ENCODE measurements at regions not wholly inside any gene's neighbourhood (a gene's known extent, or its start where the extent isn't known, plus 50 kb on each side); places are given as distances from the start of the nearest gene placed in this dataset.
"Not testable (repeated sequence)": the region's sequence is repeated elsewhere in the genome, so short reads cannot be mapped to it uniquely, and the experiment has no call there.

DNA sequence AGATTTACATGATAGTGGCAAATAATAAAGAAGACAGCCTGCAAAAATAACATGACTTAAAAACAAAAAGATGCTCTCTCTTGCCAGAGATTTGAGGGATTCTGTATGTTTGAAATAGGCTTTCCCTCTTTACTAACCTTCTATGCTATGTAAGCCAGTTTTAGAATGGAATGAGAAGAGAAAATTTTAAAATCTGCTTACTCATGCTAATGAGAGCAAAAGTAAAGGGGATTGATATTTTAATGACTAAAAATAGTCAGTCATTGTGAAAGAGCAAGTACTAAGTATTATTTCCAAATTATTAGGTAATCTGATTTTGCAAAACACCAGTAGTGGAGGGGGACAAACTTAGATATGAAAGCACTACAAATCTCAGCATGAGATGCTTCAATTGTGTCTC, 563.3 kb upstream of the ADGRB3 start:
- H3K27me3 ChIP-seq (ENCODE audit: control insufficient read depth in 1 of 2, insufficient read depth in 2 of 2, low read length in 1 of 2): no peaks in the 10 kb centered on the region
- H3K4me1 ChIP-seq (ENCODE audit: control insufficient read depth in 1 of 2, insufficient read depth in 2 of 2, low read length in 2 of 2): peaks cover 0 to 3% of the 10 kb centered on the region in 2 donors
- intact Hi-C loops (cut with DNase I): no loop called here
- no peak overlapping the region for H3K4me3 ChIP-seq (ENCODE audit: low read length in 2 of 2)
- no peaks in the 10 kb centered on the region for H3K9me3 ChIP-seq (ENCODE audit: control insufficient read depth, low read length)
- no peak for ATAC-seq (ENCODE audit: low FRiP score)
- DNase-seq: no peak
- H3K27ac ChIP-seq (ENCODE audit: low read depth in 1 of 2, low read length in 2 of 2): no peak overlapping the region
- no peaks in the 10 kb centered on the region for H3K36me3 ChIP-seq (ENCODE audit: control insufficient read depth in 1 of 2, insufficient read depth in 2 of 2, low read length in 1 of 2)

DNA sequence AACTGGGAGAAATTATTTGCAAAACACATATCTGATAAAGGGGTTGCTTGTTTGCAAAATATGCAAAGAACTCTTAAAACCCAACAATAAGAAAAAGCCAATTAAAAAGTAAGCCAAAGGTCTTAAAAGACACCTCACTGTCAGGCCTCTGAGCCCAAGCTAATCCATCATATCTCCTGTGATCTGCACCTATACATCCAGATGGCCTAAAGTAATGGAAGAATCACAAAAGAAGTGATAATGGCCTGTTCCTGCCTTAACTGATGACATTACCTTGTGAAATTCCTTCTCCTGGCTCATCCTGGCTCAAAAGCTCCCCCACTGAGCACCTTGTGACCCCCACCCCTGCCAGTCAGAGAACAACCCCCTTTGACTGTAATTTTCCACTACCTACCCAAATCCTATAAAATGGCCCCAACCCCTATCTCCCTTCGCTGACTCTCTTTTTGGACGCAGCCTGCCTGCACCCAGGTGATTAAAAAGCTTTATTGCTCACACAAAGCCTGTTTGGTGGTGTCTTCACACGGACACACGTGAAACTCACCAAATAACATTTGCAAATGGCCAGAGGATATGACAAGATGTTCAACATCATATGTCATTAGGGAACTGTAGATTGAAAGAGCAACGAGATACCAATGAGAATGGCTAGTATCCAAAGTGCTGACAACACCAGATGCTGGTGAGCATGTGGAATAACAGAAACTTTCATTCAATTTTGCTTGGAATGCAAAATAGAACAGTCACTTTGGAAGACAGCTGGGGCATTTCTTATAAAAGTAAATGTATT, 565.0 kb upstream of the ADGRB3 start:
- Histone ChIP-seq H3K27ac (ENCODE audit: low read depth in 1 of 2, low read length in 2 of 2) (no peak overlapping the region), H3K4me3 (ENCODE audit: low read length in 2 of 2) (no peak overlapping the region), H3K4me1 (ENCODE audit: control insufficient read depth in 1 of 2, insufficient read depth in 2 of 2, low read length in 2 of 2) (peaks cover 0 to 3% of the 10 kb centered on the region in 2 donors), H3K36me3 (ENCODE audit: control insufficient read depth in 1 of 2, insufficient read depth in 2 of 2, low read length in 1 of 2) (no peaks in the 10 kb centered on the region), H3K9me3 (ENCODE audit: control insufficient read depth, low read length) (no peaks in the 10 kb centered on the region), H3K27me3 (ENCODE audit: control insufficient read depth in 1 of 2, insufficient read depth in 2 of 2, low read length in 1 of 2) (no peaks in the 10 kb centered on the region)
- WGBS, 2 donors: 32 to 43% methylated on average over 5 of the region's 5 CpGs
- intact Hi-C loops (cut with DNase I): no loop called here
- ATAC-seq (ENCODE audit: low FRiP score): no peak
- DNase-seq: no peak

DNA sequence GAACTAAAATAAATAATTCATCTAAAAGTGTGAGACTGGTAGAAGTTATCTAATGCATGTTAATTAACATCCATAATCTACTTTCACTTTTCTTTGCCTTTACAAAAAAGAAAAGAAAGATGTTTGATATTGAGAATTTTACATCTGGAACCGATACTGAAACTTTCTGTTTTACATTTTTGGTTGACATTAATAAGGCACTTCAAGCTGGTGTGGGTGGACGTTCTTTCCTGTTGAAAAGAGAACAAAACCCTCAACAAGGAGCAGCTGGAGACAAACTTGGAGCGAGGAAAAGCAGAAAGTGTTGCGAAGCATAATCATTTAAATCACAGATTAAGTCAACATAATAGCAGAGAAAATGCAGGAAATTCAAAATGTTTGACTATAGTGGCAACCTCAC, 575.2 kb upstream of the ADGRB3 start:
- Histone ChIP-seq H3K9me3 (ENCODE audit: control insufficient read depth, low read length) (no peaks in the 10 kb centered on the region), H3K4me3 (ENCODE audit: low read length in 2 of 2) (no peak overlapping the region), H3K4me1 (ENCODE audit: control insufficient read depth in 1 of 2, insufficient read depth in 2 of 2, low read length in 2 of 2) (no peaks in the 10 kb centered on the region), H3K36me3 (ENCODE audit: control insufficient read depth in 1 of 2, insufficient read depth in 2 of 2, low read length in 1 of 2) (no peaks in the 10 kb centered on the region), H3K27me3 (ENCODE audit: control insufficient read depth in 1 of 2, insufficient read depth in 2 of 2, low read length in 1 of 2) (no peaks in the 10 kb centered on the region), H3K27ac (ENCODE audit: low read depth in 1 of 2, low read length in 2 of 2) (no peak overlapping the region)
- DNase-seq: no peak
- intact Hi-C loops (cut with DNase I): no loop called here
- ATAC-seq (ENCODE audit: low FRiP score): no peak
- 41 to 42% methylated on average over 4 of the region's 4 CpGs for WGBS, 2 donors

DNA sequence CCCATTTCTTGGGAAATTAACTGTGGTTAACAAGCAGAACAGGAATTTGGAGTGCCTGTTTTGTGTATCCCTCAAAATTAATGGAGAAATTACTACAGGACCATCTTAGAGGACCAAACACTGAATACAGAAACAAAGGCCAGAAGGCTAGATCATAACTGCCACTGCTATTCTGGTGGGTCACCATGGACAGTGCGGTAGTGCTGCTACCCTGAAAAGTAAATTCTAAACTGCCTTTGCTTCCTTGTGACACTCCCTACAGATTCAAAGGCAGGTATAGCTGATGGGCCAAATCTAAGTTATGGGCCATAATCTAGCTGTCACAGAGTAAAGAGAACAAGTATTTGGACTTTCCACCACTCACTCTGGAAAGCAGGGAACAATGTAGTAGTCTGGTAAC, 575.8 kb upstream of the ADGRB3 start:
- 95 to 96% methylated on average over 1 of the region's 1 CpG for WGBS, 2 donors
- Histone ChIP-seq H3K27ac (ENCODE audit: low read depth in 1 of 2, low read length in 2 of 2) (no peak overlapping the region), H3K4me3 (ENCODE audit: low read length in 2 of 2) (no peak overlapping the region), H3K4me1 (ENCODE audit: control insufficient read depth in 1 of 2, insufficient read depth in 2 of 2, low read length in 2 of 2) (no peaks in the 10 kb centered on the region), H3K36me3 (ENCODE audit: control insufficient read depth in 1 of 2, insufficient read depth in 2 of 2, low read length in 1 of 2) (no peaks in the 10 kb centered on the region), H3K9me3 (ENCODE audit: control insufficient read depth, low read length) (no peaks in the 10 kb centered on the region), H3K27me3 (ENCODE audit: control insufficient read depth in 1 of 2, insufficient read depth in 2 of 2, low read length in 1 of 2) (no peaks in the 10 kb centered on the region)
- intact Hi-C loops (cut with DNase I): no loop called here
- no peak for DNase-seq
- no peak for ATAC-seq (ENCODE audit: low FRiP score)

DNA sequence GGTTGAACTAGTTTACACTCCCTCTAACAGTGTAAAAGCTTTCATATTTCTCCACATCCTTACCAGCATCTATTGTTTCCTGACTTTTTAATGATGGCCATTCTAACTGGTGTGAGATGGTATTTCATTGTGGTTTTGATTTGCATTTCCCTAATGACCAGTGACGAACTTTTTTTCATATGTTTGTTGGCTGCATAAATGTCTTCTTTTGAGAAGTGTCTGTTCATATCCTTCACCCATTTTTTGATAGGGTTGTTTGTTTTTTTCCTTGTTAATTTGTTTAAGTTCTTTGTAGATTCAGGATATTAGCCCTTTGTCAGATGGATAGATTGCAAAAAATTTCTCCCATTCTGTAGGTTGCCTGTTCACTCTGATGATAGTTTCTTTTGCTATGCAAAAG, 578.5 kb upstream of the ADGRB3 start:
- H3K27ac ChIP-seq (ENCODE audit: low read depth in 1 of 2, low read length in 2 of 2); intact Hi-C loops (cut with DNase I); H3K36me3 ChIP-seq (ENCODE audit: control insufficient read depth in 1 of 2, insufficient read depth in 2 of 2, low read length in 1 of 2); H3K4me1 ChIP-seq (ENCODE audit: control insufficient read depth in 1 of 2, insufficient read depth in 2 of 2, low read length in 2 of 2); H3K4me3 ChIP-seq (ENCODE audit: low read length in 2 of 2); H3K9me3 ChIP-seq (ENCODE audit: control insufficient read depth, low read length); DNase-seq; H3K27me3 ChIP-seq (ENCODE audit: control insufficient read depth in 1 of 2, insufficient read depth in 2 of 2, low read length in 1 of 2); ATAC-seq (ENCODE audit: low FRiP score): not testable (repeated sequence)
- 89 to 90% methylated on average over 1 of the region's 1 CpG for WGBS, 2 donors

DNA sequence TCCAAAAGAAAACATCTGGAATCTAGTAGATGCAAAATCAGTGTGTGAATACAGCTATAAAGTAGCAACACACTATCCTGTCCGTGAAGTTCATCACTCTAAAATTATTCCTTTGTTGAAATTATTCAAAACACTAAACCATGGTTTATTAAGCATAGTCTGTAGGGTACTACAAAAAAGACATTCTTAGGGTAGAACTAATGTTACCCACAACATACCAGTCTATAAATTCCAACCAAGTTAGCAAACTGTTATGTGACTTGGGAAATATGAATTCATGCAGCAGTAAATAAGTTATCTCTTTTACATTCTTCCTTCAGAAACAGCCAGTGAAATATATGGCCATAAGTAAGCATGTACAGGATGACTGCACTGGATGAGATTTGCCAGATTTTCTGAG, 580.3 kb upstream of the ADGRB3 start:
- 48 to 49% methylated on average over 1 of the region's 1 CpG for WGBS, 2 donors
- ATAC-seq (ENCODE audit: low FRiP score) (no peak), DNase-seq (no peak)
- H3K9me3 ChIP-seq (ENCODE audit: control insufficient read depth, low read length): no peaks in the 10 kb centered on the region
- intact Hi-C loops (cut with DNase I): no loop called here
- no peak overlapping the region for H3K4me3 ChIP-seq (ENCODE audit: low read length in 2 of 2)
- no peaks in the 10 kb centered on the region for H3K27me3 ChIP-seq (ENCODE audit: control insufficient read depth in 1 of 2, insufficient read depth in 2 of 2, low read length in 1 of 2)
- H3K36me3 ChIP-seq (ENCODE audit: control insufficient read depth in 1 of 2, insufficient read depth in 2 of 2, low read length in 1 of 2): no peaks in the 10 kb centered on the region
- no peak overlapping the region for H3K27ac ChIP-seq (ENCODE audit: low read depth in 1 of 2, low read length in 2 of 2)
- no peaks in the 10 kb centered on the region for H3K4me1 ChIP-seq (ENCODE audit: control insufficient read depth in 1 of 2, insufficient read depth in 2 of 2, low read length in 2 of 2)

DNA sequence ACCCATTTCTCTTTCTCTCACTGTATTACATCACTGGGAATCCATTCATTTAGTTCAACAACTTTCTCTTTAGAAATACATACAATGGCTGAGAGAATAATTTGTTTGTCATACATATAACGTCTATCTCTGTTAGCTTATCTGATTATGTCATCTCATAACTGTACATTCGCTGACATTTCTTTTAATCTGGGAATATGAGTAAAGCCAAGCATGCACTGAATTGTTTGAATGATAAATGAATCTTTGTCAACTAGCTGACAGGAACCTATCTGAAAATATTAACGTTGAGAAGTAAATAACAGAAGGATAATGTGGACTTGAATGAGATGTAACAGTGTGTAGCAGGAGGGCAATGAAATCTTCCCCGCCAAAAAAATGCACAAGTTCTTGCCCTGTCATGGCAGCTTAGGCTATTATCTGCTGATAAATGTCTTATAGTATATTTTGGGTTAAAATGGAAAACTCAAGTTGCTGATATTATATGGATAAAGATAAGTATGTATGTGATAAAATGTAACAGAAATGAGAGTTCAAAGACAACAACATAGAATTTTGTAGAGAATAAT, 581.2 kb upstream of the ADGRB3 start:
- no peak for ATAC-seq (ENCODE audit: low FRiP score)
- intact Hi-C loops (cut with DNase I): no loop called here
- H3K4me3 ChIP-seq (ENCODE audit: low read length in 2 of 2): no peak overlapping the region
- no peak for DNase-seq
- H3K4me1 ChIP-seq (ENCODE audit: control insufficient read depth in 1 of 2, insufficient read depth in 2 of 2, low read length in 2 of 2): no peaks in the 10 kb centered on the region
- H3K36me3 ChIP-seq (ENCODE audit: control insufficient read depth in 1 of 2, insufficient read depth in 2 of 2, low read length in 1 of 2): no peaks in the 10 kb centered on the region
- WGBS, 2 donors: 30 to 35% methylated on average over 4 of the region's 4 CpGs
- no peaks in the 10 kb centered on the region for H3K9me3 ChIP-seq (ENCODE audit: control insufficient read depth, low read length)
- H3K27me3 ChIP-seq (ENCODE audit: control insufficient read depth in 1 of 2, insufficient read depth in 2 of 2, low read length in 1 of 2): no peaks in the 10 kb centered on the region
- no peak overlapping the region for H3K27ac ChIP-seq (ENCODE audit: low read depth in 1 of 2, low read length in 2 of 2)

DNA sequence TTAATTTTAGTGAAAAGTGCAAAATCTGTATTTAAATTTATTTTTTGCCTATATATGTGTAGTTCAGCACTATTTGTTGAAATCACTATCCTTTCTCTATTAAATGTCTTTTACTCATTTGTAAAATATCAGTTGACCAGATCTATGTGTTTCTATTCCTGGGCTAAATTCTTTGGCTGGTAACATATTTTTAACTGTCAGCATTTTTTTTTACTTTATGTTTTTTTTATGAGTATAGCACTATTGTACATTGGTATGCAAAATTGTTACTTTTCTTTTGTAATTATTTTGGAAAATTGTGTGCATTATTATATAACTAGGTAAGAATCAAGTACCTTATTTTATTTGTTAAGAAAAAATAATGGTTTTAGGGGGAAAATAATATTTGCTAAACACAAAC, 582.8 kb upstream of the ADGRB3 start:
- DNase-seq (no peak), ATAC-seq (ENCODE audit: low FRiP score) (no peak)
- Histone ChIP-seq H3K27ac (ENCODE audit: low read depth in 1 of 2, low read length in 2 of 2) (no peak overlapping the region), H3K27me3 (ENCODE audit: control insufficient read depth in 1 of 2, insufficient read depth in 2 of 2, low read length in 1 of 2) (no peaks in the 10 kb centered on the region), H3K36me3 (ENCODE audit: control insufficient read depth in 1 of 2, insufficient read depth in 2 of 2, low read length in 1 of 2) (no peaks in the 10 kb centered on the region), H3K4me3 (ENCODE audit: low read length in 2 of 2) (no peak overlapping the region), H3K9me3 (ENCODE audit: control insufficient read depth, low read length) (no peaks in the 10 kb centered on the region), H3K4me1 (ENCODE audit: control insufficient read depth in 1 of 2, insufficient read depth in 2 of 2, low read length in 2 of 2) (no peaks in the 10 kb centered on the region)
- intact Hi-C loops (cut with DNase I): no loop called here

DNA sequence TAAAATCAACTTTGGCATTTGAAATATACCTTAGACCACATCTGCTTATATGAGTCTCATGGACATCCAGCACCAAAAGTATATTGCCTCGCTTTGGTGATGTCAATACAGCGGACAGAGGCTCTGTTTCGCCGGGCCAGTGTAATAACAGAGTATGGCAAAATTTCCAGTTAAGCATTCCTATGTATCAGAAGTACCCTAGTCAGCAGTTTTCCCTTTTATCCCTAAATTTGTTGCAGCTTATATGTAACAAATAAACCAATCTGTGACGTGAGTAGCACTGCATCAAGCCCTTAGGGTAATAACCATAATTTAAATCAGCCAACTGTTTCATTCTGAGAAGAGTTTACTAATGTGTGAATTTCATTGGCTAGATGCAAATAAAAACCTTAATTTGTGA, 585.5 kb upstream of the ADGRB3 start:
- ATAC-seq (ENCODE audit: low FRiP score) (no peak), DNase-seq (no peak)
- H3K36me3 ChIP-seq (ENCODE audit: control insufficient read depth in 1 of 2, insufficient read depth in 2 of 2, low read length in 1 of 2): no peaks in the 10 kb centered on the region
- no peaks in the 10 kb centered on the region for H3K9me3 ChIP-seq (ENCODE audit: control insufficient read depth, low read length)
- no peaks in the 10 kb centered on the region for H3K4me1 ChIP-seq (ENCODE audit: control insufficient read depth in 1 of 2, insufficient read depth in 2 of 2, low read length in 2 of 2)
- H3K27ac ChIP-seq (ENCODE audit: low read depth in 1 of 2, low read length in 2 of 2): no peak overlapping the region
- intact Hi-C loops (cut with DNase I): no loop called here
- H3K4me3 ChIP-seq (ENCODE audit: low read length in 2 of 2): no peak overlapping the region
- H3K27me3 ChIP-seq (ENCODE audit: control insufficient read depth in 1 of 2, insufficient read depth in 2 of 2, low read length in 1 of 2): no peaks in the 10 kb centered on the region
- 82 to 91% methylated on average over 5 of the region's 5 CpGs for WGBS, 2 donors

All from aorta (tissue), 5 donors.